ENCODE measurements at regions not wholly inside any gene's neighbourhood (a gene's known extent, or its start where the extent isn't known, plus 50 kb on each side); places are given as distances from the start of the nearest gene placed in this dataset.

DNA sequence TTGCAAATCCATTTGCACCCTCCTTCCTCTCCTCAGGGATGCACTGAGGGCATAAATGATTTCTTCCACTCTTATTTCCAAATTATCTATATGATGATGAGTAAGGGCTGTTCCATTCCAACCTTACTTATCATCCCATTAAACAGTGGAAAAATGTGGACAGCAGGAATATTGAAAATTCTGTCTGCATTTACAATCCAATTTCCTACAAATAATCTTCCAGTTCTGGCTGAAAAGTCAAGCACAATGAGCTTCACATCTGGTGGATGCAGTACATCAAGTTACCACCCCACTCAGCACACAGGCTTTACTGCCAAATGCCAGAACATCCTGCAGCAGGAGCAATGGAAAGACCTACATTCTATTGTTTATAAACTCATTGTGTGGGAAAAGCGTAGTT lies 345.0 kb upstream of the STEAP1 start:
- TF ChIP-seq POLR2A (IDR thresholded peaks at IDR 0.05), result no peak
- TF ChIP-seq, protein P1, sequence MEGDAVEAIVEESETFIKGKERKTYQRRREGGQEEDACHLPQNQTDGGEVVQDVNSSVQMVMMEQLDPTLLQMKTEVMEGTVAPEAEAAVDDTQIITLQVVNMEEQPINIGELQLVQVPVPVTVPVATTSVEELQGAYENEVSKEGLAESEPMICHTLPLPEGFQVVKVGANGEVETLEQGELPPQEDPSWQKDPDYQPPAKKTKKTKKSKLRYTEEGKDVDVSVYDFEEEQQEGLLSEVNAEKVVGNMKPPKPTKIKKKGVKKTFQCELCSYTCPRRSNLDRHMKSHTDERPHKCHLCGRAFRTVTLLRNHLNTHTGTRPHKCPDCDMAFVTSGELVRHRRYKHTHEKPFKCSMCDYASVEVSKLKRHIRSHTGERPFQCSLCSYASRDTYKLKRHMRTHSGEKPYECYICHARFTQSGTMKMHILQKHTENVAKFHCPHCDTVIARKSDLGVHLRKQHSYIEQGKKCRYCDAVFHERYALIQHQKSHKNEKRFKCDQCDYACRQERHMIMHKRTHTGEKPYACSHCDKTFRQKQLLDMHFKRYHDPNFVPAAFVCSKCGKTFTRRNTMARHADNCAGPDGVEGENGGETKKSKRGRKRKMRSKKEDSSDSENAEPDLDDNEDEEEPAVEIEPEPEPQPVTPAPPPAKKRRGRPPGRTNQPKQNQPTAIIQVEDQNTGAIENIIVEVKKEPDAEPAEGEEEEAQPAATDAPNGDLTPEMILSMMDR (IDR thresholded peaks at IDR 0.05), result no peak
